GM21515 (cell line): ENCODE measurements at regions not wholly inside any gene's neighbourhood (a gene's known extent, or its start where the extent isn't known, plus 50 kb on each side); places are given as distances from the start of the nearest gene placed in this dataset.
"Not testable (repeated sequence)": the region's sequence is repeated elsewhere in the genome, so short reads cannot be mapped to it uniquely, and the experiment has no call there.

Source experiments
- ATAC-seq: cut with Tn5 transposase; IDR thresholded peaks from one replicate; pipeline ENCODE4 v1.9.1; 2021; ENCODE audit not compliant: unreplicated experiment

GRCh38 chr16:75836347-75837010 is 110.2 kb upstream of the CPHXL start:
- no peak for ATAC-seq

- ATAC-seq: no peak
These were observed 111.0 kb upstream of the CPHXL start for GRCh38 chr16:75837264-75837663.

DNA sequence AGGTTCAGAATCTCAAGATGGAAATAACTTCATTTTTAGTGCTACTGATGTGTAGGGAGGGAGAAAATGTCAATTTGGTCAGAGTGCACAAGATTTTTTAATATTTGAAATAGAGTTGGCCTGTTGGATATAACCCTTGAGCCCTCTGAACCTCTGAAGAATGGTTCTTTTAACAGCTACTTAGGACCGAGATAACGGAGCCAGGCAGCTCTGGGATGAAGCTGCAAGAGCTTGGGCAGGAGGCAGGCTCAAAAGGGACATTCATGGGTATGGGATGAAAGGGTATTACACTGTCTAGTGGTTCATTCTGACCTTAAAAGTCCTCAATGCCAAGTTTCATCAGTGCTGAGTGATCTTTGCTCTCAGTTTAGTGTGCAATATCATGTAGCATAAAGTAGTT is 111.4 kb upstream of the CPHXL start:
- ATAC-seq: no peak

GRCh38 chr16:75841517-75841916 is 115.2 kb upstream of the CPHXL start:
- no peak for ATAC-seq

GRCh38 chr16:75847172-75847571 is 120.9 kb upstream of the CPHXL start:
- ATAC-seq: no peak

DNA sequence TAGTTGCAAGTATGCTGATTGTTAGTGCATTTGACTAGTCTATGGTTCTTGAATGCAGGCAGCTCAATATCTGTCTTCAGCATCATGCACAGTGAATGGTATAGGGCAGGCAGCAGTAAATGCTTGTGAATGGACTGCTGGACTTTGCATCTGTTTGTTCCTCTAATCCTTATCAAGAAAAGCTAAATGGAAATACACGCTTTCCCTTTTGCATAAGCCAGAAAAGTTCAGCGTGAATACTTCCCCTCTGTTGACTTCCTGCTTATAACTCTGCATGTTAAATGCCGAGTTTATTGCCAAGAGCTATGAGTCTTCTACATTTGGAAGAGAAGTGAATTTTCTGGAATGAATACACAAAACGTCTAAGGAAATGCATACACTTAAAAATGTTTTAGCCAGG is 127.9 kb upstream of the CPHXL start:
- no peak for ATAC-seq

GRCh38 chr16:75860326-75861053 is 134.2 kb upstream of the CPHXL start:
- ATAC-seq: no peak

GRCh38 chr16:75861311-75862097 is 135.2 kb upstream of the CPHXL start:
- ATAC-seq: no peak

DNA sequence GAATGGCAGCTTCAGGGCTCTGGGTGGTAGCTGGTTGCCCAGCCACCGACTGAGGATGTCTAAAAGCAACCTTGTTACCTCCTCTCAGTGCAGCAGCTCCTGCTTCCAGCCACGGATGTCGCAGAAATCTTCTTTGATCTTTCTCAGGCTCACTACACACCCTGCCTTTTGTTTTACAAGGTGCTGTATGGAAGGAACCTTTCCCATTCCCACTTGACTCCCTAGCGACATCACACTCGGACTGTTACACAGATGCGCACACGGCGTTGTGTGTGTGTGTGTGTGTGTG is 135.8 kb upstream of the CPHXL start:
- no peak for ATAC-seq

GRCh38 chr16:75864243-75864642 is 138.0 kb upstream of the CPHXL start:
- no peak for ATAC-seq

- no peak for ATAC-seq
These were observed 139.4 kb upstream of the CPHXL start for GRCh38 chr16:75865736-75866135.

DNA sequence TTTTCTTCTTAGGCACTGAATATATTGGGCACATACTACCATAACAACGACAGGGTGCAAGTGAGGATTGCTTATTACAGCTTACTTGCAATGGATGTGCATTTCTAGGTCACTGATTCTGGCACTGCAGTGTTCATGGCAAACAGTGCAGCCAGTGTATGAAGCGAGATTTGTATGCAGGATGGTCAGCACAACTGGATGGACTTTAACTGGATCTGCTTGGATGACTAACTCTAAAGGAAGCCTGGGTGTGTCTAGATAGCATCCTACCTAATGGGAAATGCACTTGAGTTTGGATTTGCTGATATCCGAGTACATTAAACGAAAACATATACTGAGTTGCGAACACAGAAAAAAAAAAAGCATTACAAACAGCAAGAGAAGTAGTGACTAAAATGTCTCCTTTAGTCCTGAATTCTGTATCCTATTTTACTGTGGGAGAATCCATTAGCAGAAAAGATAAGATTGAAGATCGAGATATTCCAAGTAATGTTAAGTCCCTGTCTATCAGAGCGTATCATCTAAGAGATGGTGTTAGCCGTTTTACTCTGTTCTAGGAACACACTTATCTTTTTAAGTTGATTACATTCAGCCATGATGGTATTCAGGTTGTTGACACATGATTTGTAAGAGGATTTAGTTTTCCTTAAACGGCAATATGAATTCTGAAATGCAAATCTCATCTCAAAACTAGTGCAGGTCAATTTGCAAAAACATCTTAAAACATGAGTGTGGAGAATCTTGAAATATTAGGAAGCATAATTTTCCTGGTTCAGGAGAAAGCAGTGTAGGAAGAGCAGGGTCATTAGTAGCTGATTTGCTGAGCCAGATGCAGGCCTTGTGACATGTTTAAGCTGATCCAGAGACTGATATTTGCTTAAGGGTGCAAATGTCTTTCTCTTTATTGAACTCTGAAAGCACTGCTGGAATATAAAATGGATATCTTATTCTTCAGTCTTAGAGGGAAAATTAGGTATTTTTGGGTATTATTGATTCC is 142.6 kb upstream of the CPHXL start:
- no peak for ATAC-seq

DNA sequence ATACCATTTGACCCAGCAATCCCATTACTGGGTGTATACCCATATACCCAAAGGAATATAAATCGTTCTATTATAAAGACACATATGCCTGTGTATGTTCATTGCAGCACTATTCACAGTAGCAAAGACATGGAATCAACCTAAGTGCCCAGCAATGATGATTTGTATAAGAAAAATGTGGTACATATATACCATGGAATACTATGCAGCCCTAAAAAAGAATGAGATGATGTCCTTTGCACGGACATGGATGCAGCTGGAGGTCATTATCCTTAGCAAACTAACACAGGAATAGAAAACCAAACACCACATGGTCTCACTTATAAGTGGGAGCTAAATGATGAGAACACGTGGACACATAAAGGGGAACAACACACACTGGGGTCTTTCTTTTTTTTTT is 155.0 kb upstream of the CPHXL start:
- not testable (repeated sequence) for ATAC-seq

DNA sequence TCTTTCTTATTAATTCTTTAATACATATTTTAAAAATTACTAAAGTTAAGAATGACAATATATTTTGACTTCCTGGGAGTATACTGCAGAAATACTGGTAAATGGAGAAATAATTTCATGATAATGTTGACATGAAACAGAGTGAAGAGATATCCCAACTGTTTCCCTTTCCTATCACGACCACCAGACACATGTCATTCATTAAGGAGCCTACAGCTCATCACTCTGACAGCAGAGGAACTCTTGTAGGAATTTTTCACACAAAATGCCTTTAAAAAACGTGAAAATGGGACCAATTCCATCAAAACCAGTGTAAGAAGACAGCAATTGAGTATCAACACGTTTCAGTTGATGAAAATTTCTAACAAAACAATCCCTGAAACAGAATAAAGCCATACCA is 172.9 kb upstream of the CPHXL start:
- no peak for ATAC-seq

- ATAC-seq: no peak
These were observed 182.2 kb upstream of the CPHXL start for GRCh38 chr16:75908331-75909117.

DNA sequence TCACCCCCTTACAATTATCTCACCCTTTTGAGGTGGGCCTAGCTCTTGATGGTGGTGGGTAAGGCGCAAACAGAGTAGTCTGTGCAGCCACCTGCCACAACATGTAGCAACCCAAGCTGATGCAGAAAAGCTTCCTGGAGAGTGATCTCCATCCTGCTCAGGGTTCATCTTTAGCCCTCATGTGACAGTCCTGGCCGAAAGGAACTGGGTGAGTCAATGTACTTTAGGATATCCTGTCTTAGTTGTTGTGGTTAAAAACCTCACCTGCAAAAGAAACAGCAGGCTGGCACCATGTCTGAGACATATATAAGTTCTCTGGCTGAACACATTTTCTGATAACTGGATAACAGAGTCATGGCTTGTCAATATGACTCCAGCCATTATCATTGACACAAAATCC is 183.5 kb upstream of the CPHXL start:
- no peak for ATAC-seq

DNA sequence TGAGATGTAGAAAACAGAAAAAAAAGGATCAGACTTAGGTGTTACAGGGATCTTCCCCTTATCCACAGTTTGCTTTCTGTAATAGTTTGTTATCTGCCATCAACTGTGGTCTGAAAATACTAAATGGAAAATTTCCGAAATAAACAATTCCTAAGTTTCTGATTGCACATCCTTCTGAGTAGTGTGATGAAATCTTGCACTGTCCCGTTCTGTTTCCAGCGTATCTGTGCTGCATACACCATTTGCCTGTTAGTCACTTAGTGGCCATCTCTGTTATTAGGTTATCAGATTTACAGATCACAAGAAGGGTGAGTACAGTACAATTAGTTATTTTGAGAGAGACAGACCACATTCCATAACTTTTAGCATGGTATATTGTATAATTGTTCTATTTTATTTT is 185.6 kb upstream of the CPHXL start:
- ATAC-seq: no peak

- ATAC-seq: no peak
These were observed 187.7 kb upstream of the CPHXL start for GRCh38 chr16:75913958-75914357.

DNA sequence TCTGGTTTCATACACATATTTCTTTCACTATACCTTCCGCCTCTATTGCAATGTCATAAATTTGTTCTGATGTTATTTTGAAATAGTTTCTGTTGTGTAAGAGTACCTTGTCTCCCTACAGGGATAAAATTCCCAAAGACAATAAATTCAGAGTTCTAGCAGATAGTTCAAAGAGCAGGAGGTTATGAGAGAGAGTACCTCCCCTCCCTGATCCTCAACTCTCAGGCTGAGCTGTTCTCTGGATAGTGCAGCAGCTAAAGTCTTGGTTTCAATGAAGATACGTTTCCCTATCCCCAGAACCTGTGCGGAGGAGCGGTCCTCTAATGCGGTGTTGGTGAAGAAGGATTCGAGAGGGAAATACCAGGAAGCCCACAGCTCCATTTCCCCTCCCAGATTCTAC is 190.2 kb upstream of the CPHXL start:
- ATAC-seq: no peak

DNA sequence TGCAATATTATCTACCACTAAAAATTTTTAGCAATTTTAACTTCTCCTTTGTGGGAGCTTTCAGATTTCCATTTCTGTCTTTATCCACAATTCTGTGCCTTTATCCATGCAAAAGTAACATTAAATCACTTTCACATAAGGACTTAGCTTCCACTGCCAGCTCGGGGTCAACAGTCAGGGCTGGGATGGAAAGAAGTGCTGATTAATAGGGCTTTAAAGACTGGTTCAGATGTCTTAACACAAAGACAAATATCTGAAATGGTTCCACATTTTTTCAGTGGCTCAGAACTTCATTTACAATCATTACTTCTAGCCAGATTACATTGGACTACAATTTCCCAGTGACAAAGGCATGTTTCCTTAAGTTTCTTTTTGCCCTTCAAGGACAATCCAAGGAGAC is 191.8 kb upstream of the CPHXL start:
- no peak for ATAC-seq
